HG02759 (cell line): ENCODE measurements at regions not wholly inside any gene's neighbourhood (a gene's known extent, or its start where the extent isn't known, plus 50 kb on each side); places are given as distances from the start of the nearest gene placed in this dataset.
A peak's percentile ranks its signal among the peaks of the same experiment; 100 is the strongest.

Source experiments
- ATAC-seq: cut with Tn5 transposase; IDR thresholded peaks from one replicate; pipeline ENCODE4 v1.9.1; 2021; ENCODE audit warnings: mild to moderate bottlenecking, moderate library complexity; ENCODE audit not compliant: unreplicated experiment

DNA sequence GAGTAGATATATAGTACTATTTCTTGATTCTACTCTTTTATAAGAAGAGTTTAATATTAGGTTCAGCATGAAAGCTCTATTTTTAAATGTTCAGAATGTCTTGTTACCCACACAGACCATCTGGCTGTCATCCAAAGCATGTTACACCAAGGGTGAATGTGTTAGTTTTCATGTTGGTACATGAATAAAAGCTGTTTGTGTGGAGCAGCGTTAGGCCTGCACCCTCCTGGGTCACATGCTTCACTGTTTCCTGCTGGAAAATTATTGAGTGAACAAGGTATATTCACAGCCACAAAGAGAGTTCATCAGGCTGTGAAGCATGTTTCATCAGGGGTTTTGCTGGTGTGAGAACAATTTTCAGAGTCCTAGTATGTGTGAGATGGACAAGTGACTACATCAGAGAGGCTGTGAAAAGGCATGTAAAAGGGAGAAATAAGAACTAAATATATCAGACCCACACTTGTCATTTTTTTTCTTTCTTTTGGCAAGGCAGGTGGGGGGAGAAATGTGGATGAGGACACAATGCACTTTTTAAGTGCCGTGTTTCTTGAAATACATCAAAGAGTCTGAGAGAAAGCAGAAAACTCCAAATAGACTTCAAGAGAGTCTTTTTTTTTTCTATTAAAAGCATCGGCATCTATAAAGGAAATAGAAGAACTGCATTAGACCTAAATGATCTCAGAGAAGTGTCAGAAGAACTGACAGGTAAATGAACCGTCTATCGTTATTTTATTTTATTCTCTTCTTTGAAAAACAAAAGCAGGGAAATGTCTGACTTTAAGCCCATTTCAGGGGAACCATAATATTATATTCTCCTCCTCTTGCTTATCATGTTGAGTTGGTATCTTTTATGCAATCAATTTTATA, 2429.7 kb downstream of the PCDH7 start:
- ATAC-seq = no peak

DNA sequence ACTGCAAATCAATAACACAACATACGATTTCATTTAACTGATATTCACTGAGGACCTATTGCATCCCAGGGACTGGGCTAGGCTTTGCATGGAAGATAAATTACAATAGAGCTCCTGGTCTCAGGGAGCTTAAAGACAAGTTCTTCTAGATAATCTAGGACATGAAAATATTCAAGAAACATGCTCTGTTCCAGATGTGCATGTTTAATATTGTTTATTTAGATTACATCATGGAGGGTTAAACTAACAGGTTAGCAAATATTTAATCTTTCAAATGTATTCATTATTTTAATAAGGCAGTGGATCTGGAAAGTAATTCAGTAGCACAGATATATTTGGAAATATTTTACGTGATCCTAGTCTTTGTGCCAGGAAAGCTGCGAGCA, 2430.3 kb downstream of the PCDH7 start:
- ATAC-seq = no peak

DNA sequence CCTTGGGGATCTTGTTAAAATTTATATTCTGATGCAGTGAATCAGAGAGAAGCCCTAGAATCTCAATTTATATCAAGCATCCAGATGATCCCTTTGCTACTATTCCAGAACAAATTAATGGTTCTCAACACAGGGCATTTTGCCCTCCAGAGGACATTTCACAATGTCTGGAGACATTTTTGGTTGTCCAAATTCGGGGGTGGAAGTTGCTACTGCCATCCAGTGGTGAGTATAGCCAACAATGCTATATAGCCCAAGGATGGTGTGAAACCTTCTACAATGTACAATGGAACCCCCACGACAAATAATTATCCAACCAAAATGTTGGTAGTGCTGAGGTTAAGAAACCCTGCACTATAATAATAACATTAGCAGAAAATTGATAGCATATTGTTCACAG, 2440.0 kb downstream of the PCDH7 start:
- ATAC-seq = peak; percentile 79

DNA sequence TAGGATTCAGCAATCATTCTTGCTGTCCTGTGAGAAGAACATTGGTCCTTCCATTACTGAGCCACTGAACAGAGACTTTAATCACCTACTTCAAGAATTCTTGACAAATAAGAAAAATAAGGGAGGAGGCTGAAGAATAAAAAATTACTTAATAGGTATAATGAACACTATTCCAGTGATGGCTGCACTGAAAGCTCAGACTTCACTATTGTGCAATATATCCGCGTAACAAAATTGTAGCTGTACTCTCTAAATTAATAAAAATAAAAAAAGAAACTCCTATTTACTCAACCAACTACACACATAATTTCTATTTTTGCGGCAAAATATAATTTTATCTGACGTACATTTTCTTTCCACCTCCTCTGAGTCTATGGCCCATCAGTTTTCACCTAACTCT, 2441.0 kb downstream of the PCDH7 start:
- ATAC-seq = no peak

DNA sequence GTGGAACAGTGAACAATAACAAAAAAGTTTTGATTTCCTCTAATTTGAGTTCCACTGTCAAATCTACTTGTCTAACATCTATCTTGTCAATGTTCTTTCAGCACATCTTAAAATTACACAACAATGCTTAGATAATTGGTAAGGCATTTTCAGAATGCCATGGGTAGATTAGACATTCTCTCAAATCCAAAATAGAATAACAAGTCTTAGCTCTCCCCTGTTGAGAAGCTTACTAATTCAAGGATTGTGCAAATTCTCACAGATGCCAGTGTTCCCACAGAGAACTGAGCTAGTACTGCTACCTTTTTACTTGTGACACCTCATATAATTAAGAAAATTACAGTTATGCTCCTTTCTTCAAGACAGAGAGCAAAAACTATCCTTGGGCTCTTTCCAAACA, 2442.0 kb downstream of the PCDH7 start:
- ATAC-seq = no peak

DNA sequence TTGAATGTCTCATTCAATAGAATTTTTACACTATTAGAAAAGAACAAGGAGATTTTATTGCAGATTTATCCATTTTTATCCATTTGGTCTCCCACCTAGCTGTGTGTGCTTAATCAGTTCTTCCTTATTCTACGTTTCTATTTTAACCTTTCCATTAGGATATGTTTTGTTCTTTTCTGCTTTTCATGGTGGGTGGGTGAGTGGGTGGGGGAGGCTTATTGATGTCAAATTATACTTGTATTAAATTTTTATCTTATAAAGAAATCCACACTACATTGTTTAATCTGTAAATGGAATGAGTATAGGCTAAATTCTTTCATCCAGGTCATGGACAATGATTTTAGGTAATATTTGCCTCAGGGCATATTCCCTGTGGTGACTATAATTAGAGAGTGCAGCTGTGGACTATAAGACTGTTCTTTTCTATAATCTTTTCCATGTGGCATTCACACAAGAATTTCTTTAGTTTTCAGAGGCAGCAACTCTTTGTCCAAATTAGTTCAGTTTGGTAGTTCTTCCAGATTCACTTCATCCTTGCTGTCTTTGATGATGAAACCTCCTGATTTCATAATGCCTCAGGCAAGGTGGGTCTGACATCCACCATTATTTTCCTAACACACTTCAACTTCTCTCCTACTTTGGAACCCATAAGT, 2451.8 kb downstream of the PCDH7 start:
- no peak for ATAC-seq

DNA sequence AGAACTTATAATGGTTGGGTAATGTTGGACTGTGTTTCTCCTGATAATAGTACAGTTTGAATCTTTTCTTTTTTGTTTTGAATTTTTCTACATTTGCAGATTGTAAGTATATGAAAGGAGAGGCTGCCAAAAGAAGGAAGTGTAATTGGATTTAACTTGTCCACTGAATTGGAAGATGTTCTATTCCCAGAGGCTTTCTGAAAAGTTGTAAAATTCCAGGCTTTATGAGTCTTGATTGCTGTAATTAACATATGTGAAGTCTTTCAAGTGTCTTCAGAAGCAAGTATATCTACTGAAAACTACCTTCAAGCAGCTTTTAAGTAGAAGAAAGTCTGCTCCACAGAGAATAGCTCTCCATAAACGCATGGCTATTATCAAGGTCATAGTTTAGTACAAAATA, 2456.4 kb downstream of the PCDH7 start:
- no peak for ATAC-seq

DNA sequence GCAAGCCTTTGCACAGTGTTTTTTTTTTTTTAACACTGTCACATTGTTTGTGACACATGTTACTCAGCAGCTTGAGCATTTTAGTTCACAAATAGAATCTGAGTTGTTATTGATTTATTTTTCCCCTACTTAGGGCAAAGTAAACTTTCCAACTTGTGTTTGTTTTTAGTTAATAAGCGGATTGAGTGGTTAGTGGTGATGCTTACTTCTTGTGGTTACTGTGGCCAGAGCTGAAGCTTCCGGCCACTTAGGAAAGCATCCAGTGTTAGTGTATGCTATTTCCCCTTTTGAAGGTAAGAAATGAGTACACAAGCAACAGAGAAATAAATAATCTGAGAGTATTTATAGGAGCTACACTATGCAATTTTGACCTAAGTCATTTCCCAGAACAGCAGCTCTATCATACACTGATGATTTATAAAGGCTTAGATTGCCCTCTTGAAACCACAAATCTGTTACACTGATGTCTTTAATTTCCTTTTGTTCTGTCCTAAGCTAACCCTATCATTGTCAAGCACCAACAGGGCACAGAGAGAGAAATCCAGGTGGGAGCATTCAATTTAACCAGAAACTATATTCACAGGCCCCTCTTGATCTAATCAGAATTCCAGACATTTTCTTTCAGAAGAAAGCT, 2464.6 kb downstream of the PCDH7 start:
- peak; percentile 92 for ATAC-seq

DNA sequence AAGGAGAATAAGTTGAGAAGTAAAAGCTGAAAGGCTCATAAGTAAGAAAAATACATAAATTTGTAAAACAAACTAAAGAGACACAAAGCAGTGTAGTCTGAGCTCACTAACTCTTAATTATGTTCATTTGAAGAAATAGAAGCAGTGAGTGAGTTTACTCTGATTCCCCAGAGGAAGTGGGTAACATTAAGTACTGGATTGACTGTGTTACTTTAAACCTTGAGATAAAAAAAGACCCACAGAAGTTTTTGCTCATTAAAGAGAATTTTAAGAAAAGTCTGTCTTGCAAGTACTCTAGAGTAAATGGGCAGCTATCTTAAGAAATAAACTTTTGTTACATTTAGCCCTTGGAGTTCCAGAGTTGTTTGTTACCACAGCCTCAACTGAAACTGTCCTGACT, 2466.9 kb downstream of the PCDH7 start:
- ATAC-seq = peak; percentile 50

DNA sequence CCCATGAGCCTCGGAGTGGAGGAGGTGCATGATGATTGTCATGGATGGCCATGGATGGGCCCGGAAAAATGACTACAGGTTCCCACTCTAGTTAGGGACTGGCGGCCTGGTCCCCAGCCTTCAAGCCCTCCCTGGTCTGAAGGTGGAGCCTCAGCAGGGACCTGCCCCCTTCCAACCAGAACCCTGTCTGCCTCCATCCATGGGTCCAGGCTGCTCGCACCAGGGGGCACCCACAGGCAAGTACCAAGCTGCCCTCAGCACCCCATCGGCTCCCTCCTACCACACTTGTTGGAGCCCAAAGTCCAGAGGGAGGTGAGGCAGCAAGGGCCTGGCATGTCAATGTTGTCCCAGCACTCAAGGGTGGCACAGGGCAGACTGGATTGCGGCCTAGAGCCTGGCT, 2468.6 kb downstream of the PCDH7 start:
- no peak for ATAC-seq

DNA sequence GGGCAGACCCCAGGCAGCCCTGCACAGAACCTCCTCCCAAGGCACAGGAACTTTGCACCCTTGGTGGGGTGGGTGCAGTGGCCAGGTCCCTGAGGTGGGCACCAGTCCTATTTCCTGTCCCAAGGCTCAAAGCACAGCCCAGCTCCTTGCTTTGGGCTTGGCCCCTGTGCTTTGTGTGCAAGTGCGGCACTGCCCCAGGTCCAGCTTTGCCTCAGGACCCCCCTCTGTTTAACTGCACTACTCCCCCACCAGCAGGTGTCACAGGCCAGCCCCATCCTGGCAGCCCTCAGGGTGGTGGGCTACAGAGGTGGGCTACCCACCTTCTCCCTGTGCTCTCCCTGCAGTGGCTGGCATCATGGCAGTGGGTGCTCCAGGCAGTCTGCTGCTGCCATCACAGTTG, 2469.0 kb downstream of the PCDH7 start:
- ATAC-seq = no peak

DNA sequence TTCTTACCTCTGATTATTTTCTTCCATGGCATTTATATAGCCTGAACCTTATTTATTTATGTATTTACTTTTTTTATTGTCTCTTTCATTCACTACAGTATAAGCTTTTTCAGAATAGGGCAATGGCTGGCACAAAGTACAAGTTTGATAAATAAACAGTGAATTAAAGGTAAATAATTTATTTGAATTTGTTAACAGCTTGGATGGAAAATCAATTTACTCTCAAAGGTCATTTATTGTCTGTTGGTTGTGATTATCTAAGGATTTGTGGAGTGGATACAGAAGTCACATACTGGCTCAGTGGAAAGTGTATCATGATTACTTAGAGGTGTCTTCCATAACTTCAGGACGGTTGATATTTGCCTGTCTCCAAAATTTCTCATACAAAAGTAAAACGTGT, 2472.9 kb downstream of the PCDH7 start:
- no peak for ATAC-seq

DNA sequence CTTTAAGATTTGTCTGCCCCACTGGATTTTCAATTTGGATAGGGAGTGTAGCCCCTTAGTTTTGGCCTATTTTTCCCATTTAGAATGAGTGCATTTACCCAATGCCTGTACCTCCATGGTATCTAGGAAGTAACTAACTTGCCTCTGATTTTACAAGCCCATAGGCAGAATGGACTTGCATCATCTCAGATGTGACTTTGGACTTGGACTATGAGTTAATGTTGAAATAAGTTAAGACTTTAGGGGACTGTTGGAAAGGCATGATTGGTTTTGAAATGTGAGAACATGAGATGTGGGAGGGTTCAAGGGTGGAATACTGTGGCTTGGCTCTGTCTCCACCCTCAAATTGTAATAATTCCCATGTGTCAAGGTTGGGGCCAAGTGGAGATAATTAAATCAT, 2480.2 kb downstream of the PCDH7 start:
- ATAC-seq = no peak

DNA sequence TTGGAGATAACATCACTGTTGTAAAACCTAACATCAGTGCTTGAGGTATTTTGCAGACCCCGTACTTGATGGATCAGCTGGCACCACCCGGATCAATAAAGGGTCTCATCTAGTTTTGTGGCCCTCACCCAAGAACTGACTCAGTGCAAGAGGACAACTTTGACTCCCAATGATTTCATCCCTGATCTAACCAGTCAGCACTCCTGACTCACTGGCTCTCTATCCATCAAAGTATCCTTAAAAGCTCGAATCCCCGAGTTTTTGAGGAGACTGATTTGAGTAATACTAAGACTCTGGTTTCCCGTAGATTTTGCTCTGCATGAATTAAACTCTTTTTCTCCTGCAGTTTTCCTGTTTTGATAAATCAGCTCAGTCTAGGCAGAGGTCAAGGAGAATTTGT, 2498.1 kb downstream of the PCDH7 start:
- ATAC-seq = no peak

DNA sequence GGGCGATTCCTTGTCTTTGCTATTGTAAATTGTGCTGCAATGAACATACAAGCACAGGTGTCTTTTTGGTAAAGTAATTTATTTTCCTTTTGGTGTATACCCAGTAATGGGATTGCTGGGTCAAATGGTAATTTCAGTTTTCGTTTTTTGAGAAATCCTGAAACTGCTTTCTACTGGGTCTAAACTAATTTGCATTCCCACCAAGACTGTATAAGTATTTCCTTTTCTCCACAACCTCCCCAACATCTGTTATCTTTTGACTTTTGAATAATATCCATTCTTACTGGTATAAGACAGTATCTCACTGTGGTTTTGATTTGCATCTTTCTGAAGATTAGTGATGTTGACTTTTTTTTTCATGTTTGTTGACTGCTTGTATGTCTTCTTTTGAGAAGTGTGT, 2506.0 kb downstream of the PCDH7 start:
- ATAC-seq = peak; percentile 96

DNA sequence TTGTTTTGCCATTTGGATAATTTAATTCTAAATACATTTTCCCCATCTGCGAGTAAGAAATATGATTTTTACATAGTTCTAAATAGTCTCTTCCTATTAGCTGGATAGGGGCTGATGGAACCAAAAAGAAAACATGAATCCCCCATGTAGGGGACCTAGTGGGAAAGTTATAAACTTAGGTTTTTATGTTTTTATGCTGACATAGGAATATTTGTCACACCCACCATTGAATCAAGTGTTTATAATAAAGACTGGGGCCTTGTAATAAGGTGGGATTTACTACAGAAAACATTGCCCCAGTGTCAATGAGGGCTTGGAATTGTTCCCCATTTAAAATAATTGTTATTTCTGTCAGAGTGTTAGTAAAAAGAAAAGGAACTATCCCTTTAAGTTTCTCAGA, 2506.6 kb downstream of the PCDH7 start:
- no peak for ATAC-seq

DNA sequence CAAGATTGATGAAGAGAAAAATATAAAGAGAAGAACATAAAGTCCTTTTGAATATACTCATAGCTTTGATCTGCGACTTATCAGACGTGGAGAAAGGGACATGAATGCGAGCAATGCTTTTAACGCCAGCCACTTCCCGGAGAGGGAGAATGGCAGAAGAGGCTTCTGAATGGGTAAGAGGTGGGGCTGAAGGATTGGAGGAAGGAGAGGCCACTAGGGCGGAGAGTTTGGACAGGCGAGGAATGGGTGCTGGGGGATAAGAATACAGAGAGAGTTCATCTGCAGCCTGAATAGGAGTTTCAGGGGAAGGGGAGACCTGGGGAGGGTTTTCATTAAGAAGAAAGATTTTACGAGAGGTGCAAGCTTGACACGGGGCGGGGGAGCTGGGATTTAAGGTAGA, 2534.9 kb downstream of the PCDH7 start:
- no peak for ATAC-seq

DNA sequence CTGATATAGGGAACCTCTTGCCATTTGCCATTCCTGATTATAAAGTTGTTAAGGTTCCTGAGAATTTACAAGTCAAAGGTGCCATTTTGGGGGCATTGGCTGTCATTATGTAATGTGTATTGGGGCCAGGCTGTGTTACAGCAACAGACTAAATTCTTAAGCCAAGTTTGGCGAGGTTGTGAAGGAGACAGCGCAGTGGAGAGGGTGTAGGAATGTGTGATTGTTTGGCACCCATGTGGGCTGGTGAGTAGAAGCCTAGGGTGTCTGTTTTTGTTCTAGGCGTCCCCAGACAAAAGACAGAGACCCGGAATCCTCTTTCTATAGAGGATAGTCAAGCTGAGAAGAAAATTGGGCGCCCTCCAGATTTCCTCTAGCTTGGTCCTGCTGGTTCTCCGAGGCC, 2535.3 kb downstream of the PCDH7 start:
- ATAC-seq = no peak

DNA sequence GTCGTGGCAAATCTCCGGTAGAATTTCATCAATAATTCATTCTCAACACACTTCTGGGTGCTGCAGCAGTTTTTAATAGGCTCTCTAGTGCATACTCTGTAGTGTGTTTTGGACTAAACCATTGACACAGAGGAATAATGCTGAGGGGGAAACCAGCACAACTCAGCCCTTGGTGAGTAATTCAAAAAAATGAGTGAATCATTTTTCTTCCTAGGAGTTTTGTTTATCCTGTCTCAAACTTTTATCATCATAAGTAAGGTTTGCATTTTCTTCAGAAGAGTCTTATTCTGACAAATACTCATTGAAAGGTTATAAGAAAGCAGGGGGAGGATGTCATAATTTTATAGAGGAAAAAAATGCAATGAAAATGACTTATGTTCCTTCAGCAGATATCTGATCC, 2542.7 kb downstream of the PCDH7 start:
- no peak for ATAC-seq

DNA sequence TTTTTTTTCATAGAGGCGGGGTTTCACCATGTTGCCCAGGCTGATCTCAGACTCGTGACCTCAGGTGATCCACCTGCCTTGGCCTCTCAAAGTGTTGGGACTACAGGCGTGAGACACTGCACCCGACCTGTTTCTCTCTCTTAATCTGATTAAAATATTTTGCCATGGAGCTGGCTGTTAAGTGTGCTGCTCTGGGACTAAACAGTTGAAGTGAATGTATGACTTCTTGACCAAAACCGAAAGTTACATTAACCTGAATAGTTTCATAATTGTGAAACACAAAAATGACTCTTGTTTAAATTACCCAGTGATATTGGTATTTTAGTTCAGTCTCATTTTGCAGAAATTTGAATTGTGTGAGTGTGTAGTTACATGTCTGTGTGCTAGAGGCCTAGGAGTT, 2548.6 kb downstream of the PCDH7 start:
- no peak for ATAC-seq

DNA sequence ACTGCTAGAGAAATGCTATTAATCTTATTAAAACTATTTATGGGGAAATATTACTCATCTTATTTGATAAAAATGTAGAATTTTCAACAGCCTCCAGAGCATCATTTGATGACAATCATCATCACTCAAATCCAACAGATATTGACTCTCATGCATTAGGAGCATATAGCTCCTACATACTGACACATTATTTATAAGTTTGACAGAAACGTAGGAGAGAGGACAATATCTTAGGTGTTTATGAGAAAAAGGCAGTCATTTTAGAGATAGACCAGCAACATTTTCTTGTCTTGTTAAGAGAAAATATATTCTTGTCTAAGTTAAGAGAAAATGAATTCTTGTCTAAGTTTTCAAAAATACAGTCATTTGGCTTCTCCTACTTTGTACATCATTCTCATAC, 2550.2 kb downstream of the PCDH7 start:
- no peak for ATAC-seq

DNA sequence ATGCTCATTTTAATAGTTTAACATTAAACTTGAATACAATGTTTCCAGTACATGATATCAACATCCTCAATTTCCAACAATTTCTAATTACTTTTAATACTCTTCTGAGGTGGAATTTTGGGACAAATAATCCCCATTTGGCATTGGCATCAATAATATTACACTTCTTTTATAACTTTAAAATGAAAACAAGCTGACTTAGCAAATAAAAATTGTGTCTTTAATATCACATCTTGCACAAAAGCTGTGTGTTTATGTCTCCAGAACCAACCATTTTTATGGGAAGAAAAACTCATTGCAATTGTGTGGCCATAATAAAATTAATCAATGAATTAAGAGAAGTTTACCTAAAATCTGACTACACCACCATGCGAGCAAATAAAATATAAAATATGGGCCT, 2552.6 kb downstream of the PCDH7 start:
- ATAC-seq = no peak
